Aorta (tissue), 5 donors: ENCODE measurements at regions not wholly inside any gene's neighbourhood (a gene's known extent, or its start where the extent isn't known, plus 50 kb on each side); places are given as distances from the start of the nearest gene placed in this dataset.

Source experiments
- ATAC-seq: fragments of 200-7000 bp; cut with Tn5 transposase; one replicate; pipeline ENCODE4 v1.9.1; 2022; ENCODE audit warnings: moderate library complexity; ENCODE audit not compliant: low FRiP score
- DNase-seq, 2 donors: peaks; one replicate each; pipeline ENCODE4 v3.0.0-alpha.2; 2020
- H3K27ac ChIP-seq, 2 donors: one replicate each; pipeline ENCODE4 v1.5.1; 2013; ENCODE audit warnings: low read length in 2 of 2, mild to moderate bottlenecking in 2 of 2, moderate library complexity in 2 of 2, control low read depth in 1 of 2, inconsistent platforms in 1 of 2, low read depth in 1 of 2
- H3K27me3 ChIP-seq, 2 donors: one replicate each; pipeline ENCODE4 v1.6.1; 2013; ENCODE audit warnings: control low read depth in 1 of 2, low read length in 1 of 2, mild to moderate bottlenecking in 1 of 2, moderate library complexity in 1 of 2; ENCODE audit not compliant: insufficient read depth in 2 of 2, control insufficient read depth in 1 of 2
- H3K36me3 ChIP-seq, 2 donors: one replicate each; pipeline ENCODE4 v1.6.1; 2013; ENCODE audit warnings: control low read depth in 1 of 2, low read length in 1 of 2, mild to moderate bottlenecking in 1 of 2; ENCODE audit not compliant: insufficient read depth in 2 of 2, control insufficient read depth in 1 of 2
- H3K4me1 ChIP-seq, 2 donors: one replicate each; pipeline ENCODE4 v1.6.1; 2013; ENCODE audit warnings: low read length in 2 of 2, control low read depth in 1 of 2, mild to moderate bottlenecking in 1 of 2, moderate library complexity in 1 of 2; ENCODE audit not compliant: insufficient read depth in 2 of 2, control insufficient read depth in 1 of 2
- H3K4me3 ChIP-seq, 2 donors: one replicate each; pipeline ENCODE4 v1.5.1; 2013; ENCODE audit warnings: low read length in 2 of 2, control low read depth in 1 of 2, mild to moderate bottlenecking in 1 of 2
- H3K9me3 ChIP-seq: one replicate; pipeline ENCODE4 v1.6.1; 2013; ENCODE audit warnings: mild to moderate bottlenecking, low read length; ENCODE audit not compliant: control insufficient read depth
- WGBS, 2 donors: extraction: QIAGEN DNeasy Blood & Tissue Kit; methylation state at CpG; one replicate each; pipeline ENCODE4 v1.1.7; 2013; 5-methylcytosine and 5-hydroxymethylcytosine counted together
- intact Hi-C, 2 donors: fragments of 100-400 bp; cut with DNase I; formaldehyde crosslinking; loops; one replicate each; pipeline versions ENCODE4 v1.14.2 to v1.15.0; 2022
- donor health status: healthy with polysubstance abuse.
- donor health status: Bipolar disorder and iron deficiency.
- donor health status: DM: no; HTN: no; CAD: no.
- donor health status: DM: no; HTN: no; CAD: no.
- donor health status: DM: yes; HTN: yes; CAD: no.

- no peaks in the 10 kb centered on the region for H3K4me1 ChIP-seq
- no peak for DNase-seq
- H3K9me3 ChIP-seq = peaks cover 4% of the 10 kb centered on the region
- intact Hi-C loops = no loop called here
- no peak overlapping the region for H3K4me3 ChIP-seq
- no peaks in the 10 kb centered on the region for H3K27me3 ChIP-seq
- H3K36me3 ChIP-seq = no peaks in the 10 kb centered on the region
- H3K27ac ChIP-seq = no peak overlapping the region
- WGBS, 2 donors = 15 to 20% methylated on average over 2 of the region's 2 CpGs
- ATAC-seq = no peak
Measured at GRCh38 chr13:39803156-39803555, 147.7 kb downstream of the COG6 start.

- no peak overlapping the region for H3K4me3 ChIP-seq
- H3K36me3 ChIP-seq = no peaks in the 10 kb centered on the region
- DNase-seq (no peak), ATAC-seq (no peak)
- H3K27me3 ChIP-seq = no peaks in the 10 kb centered on the region
- intact Hi-C loops = no loop called here
- H3K9me3 ChIP-seq = peaks cover 4% of the 10 kb centered on the region
- H3K27ac ChIP-seq = no peak overlapping the region
- 81 to 90% methylated on average over 1 of the region's 1 CpG for WGBS, 2 donors
- no peaks in the 10 kb centered on the region for H3K4me1 ChIP-seq
Measured at GRCh38 chr13:39803851-39804250, 148.4 kb downstream of the COG6 start.

- Histone ChIP-seq H3K4me1 (no peaks in the 10 kb centered on the region), H3K27ac (no peak overlapping the region), H3K27me3 (no peaks in the 10 kb centered on the region), H3K4me3 (no peak overlapping the region), H3K9me3 (peaks cover 4% of the 10 kb centered on the region), H3K36me3 (no peaks in the 10 kb centered on the region)
- ATAC-seq = no peak
- no peak for DNase-seq
- intact Hi-C loops = no loop called here
- 89% methylated on average over 5 of the region's 5 CpGs for WGBS, 2 donors
Measured at GRCh38 chr13:39804332-39805210, 149.1 kb downstream of the COG6 start.

GRCh38 chr13:39809466-39809865 is 154.0 kb downstream of the COG6 start:
- ATAC-seq (no peak), DNase-seq (no peak)
- intact Hi-C loops = no loop called here
- no peak overlapping the region for H3K4me3 ChIP-seq
- H3K36me3 ChIP-seq = no peaks in the 10 kb centered on the region
- H3K27me3 ChIP-seq = no peaks in the 10 kb centered on the region
- WGBS, 2 donors = 83 to 86% methylated on average over 1 of the region's 1 CpG
- H3K27ac ChIP-seq = no peak overlapping the region
- H3K4me1 ChIP-seq = no peaks in the 10 kb centered on the region
- H3K9me3 ChIP-seq = peaks cover 1% of the 10 kb centered on the region

- Histone ChIP-seq H3K4me1 (no peaks in the 10 kb centered on the region), H3K27me3 (no peaks in the 10 kb centered on the region), H3K27ac (no peak overlapping the region), H3K36me3 (no peaks in the 10 kb centered on the region), H3K4me3 (no peak overlapping the region), H3K9me3 (peaks cover 1% of the 10 kb centered on the region)
- 83 to 84% methylated on average over 10 of the region's 10 CpGs for WGBS, 2 donors
- intact Hi-C loops = no loop called here
- no peak for DNase-seq
- ATAC-seq = no peak
Measured at GRCh38 chr13:39810091-39810877, 154.8 kb downstream of the COG6 start.

- peaks cover 1% of the 10 kb centered on the region for H3K9me3 ChIP-seq
- ATAC-seq = no peak
- no peaks in the 10 kb centered on the region for H3K36me3 ChIP-seq
- 78 to 89% methylated on average over 6 of the region's 6 CpGs for WGBS, 2 donors
- no peaks in the 10 kb centered on the region for H3K4me1 ChIP-seq
- peak in 1 of 2 donors; percentile 57 for DNase-seq
- no peak overlapping the region for H3K27ac ChIP-seq
- H3K27me3 ChIP-seq = no peaks in the 10 kb centered on the region
- H3K4me3 ChIP-seq = no peak overlapping the region
- intact Hi-C loops = no loop called here
Measured at GRCh38 chr13:39811051-39811450, 155.6 kb downstream of the COG6 start.

- intact Hi-C loops = no loop called here
- Histone ChIP-seq H3K4me1 (no peaks in the 10 kb centered on the region), H3K27me3 (no peaks in the 10 kb centered on the region), H3K27ac (no peak overlapping the region), H3K36me3 (no peaks in the 10 kb centered on the region), H3K9me3 (peaks cover 1% of the 10 kb centered on the region), H3K4me3 (no peak overlapping the region)
- ATAC-seq (no peak), DNase-seq (no peak)
- WGBS, 2 donors = 93 to 94% methylated on average over 5 of the region's 5 CpGs
Measured at GRCh38 chr13:39811696-39812095, 156.2 kb downstream of the COG6 start.

GRCh38 chr13:39815345-39816111 is 160.1 kb downstream of the COG6 start:
- peaks cover 1% of the 10 kb centered on the region for H3K9me3 ChIP-seq
- no peaks in the 10 kb centered on the region for H3K27me3 ChIP-seq
- DNase-seq (no peak), ATAC-seq (no peak)
- H3K4me1 ChIP-seq = no peaks in the 10 kb centered on the region
- intact Hi-C loops = no loop called here
- WGBS, 2 donors = 35% methylated on average over 5 of the region's 5 CpGs
- H3K4me3 ChIP-seq = no peak overlapping the region
- no peak overlapping the region for H3K27ac ChIP-seq
- no peaks in the 10 kb centered on the region for H3K36me3 ChIP-seq
